ENCODE measurements at regions not wholly inside any gene's neighbourhood (a gene's known extent, or its start where the extent isn't known, plus 50 kb on each side); places are given as distances from the start of the nearest gene placed in this dataset.

GRCh38 chr3:73284472-73284871 lies 223.0 kb downstream of the EBLN2 start (continued):
- TF ChIP-seq SP1 (IDR thresholded peaks at IDR 0.05; ENCODE audit: low read depth, low read length), result no peak
- TF ChIP-seq NANOG (IDR thresholded peaks at IDR 0.05; ENCODE audit: insufficient read depth, low read depth, low read length, poor library complexity, severe bottlenecking), result no peak
- TF ChIP-seq MAX (IDR thresholded peaks at IDR 0.05), result no peak
- TF ChIP-seq JUN (IDR thresholded peaks at IDR 0.05; ENCODE audit: low read depth, low read length), result no peak
- no peak for TF ChIP-seq RNF2 (IDR thresholded peaks at IDR 0.05; ENCODE audit: borderline replicate concordance, low read depth, low read length, missing control alignments, poor library complexity, severe bottlenecking)
